IMR-90 (cell line): ENCODE measurements at regions not wholly inside any gene's neighbourhood (a gene's known extent, or its start where the extent isn't known, plus 50 kb on each side); places are given as distances from the start of the nearest gene placed in this dataset.

ENCODE experiments used
- ATAC-seq: fragments of 200-7000 bp; cut with Tn5 transposase; 2 replicates; pipeline ENCODE4 v1.9.1; 2020; ENCODE audit warnings: low read depth, mild to moderate bottlenecking, moderate library complexity
- BruUV-seq: library from RNA; stranded (reverse); fragments of 400-500 nt; replicated peaks from 2 replicates; lab custom pipeline; 2021; lab: Mats Ljungman, UMichigan
- CTCF ChIA-PET: fragments of 300-600 bp; formaldehyde crosslinking; extraction: SDS; loops from one replicate; lab custom pipeline; 2021; ENCODE audit warnings: antibody characterized with exemption; lab: Yijun Ruan, JAX
- POLR2A ChIA-PET: fragments of 300-600 bp; sonication (Branson Sonifier 250); formaldehyde crosslinking; loops from one replicate; lab custom pipeline; 2022; ENCODE audit warnings: antibody characterized with exemption; ENCODE audit not compliant: unreplicated experiment; lab: Charles Lee
- DNase-seq: peaks from one replicate; pipeline ENCODE4 v3.0.0; 2013
- H2AFZ ChIP-seq: replicated peaks from 2 replicates; pipeline ENCODE3; 2013; ENCODE audit warnings: low read length, mild to moderate bottlenecking; ENCODE audit not compliant: poor library complexity
- H2AK5ac ChIP-seq: 2 replicates; pipeline ENCODE4 v1.6.1; 2013; ENCODE audit warnings: low read depth, low read length, inconsistent platforms
- H2AK9ac ChIP-seq: replicated peaks from 2 replicates; pipeline ENCODE3; 2013; ENCODE audit warnings: mild to moderate bottlenecking, low read depth, low read length, moderate library complexity; ENCODE audit not compliant: poor library complexity
- H2BK120ac ChIP-seq: 2 replicates; pipeline ENCODE4 v1.6.1; 2013; ENCODE audit warnings: low read depth, low read length, inconsistent platforms
- H2BK15ac ChIP-seq: 3 replicates; pipeline ENCODE4 v1.6.1; 2013; ENCODE audit warnings: low read depth, low read length, inconsistent platforms
- H2BK20ac ChIP-seq: 2 replicates; pipeline ENCODE4 v1.6.1; 2013; ENCODE audit warnings: low read depth, mild to moderate bottlenecking, inconsistent platforms, low read length, moderate library complexity
- H2BK5ac ChIP-seq: 2 replicates; pipeline ENCODE4 v1.6.1; 2013; ENCODE audit warnings: mild to moderate bottlenecking, low read depth, low read length, inconsistent platforms; ENCODE audit not compliant: poor library complexity, severe bottlenecking
- H3K14ac ChIP-seq: replicated peaks from 2 replicates; pipeline ENCODE4 v1.6.1; 2013; ENCODE audit warnings: low read depth, low read length, inconsistent platforms
- H3K18ac ChIP-seq: 2 replicates; pipeline ENCODE4 v1.6.1; 2013; ENCODE audit warnings: low read depth, low read length, control low read depth
- H3K23ac ChIP-seq: 2 replicates; pipeline ENCODE4 v1.6.1; 2013; ENCODE audit warnings: low read depth, low read length, inconsistent platforms
- H3K27ac ChIP-seq: 2 replicates; pipeline ENCODE4 v1.5.1; 2013; ENCODE audit warnings: mild to moderate bottlenecking, control low read depth, low read length; ENCODE audit not compliant: insufficient read depth
- H3K27me3 ChIP-seq: 2 replicates; pipeline ENCODE4 v1.6.1; 2013; ENCODE audit warnings: low read length; ENCODE audit not compliant: control insufficient read depth, insufficient read depth
- H3K36me3 ChIP-seq: 2 replicates; pipeline ENCODE4 v1.6.1; 2013; ENCODE audit warnings: low read length, mixed read lengths; ENCODE audit not compliant: control insufficient read depth, insufficient read depth
- H3K4ac ChIP-seq: 2 replicates; pipeline ENCODE4 v1.6.1; 2013; ENCODE audit warnings: low read depth, low read length, inconsistent platforms
- H3K4me1 ChIP-seq: 2 replicates; pipeline ENCODE4 v1.6.1; 2013; ENCODE audit warnings: low read length, mixed read lengths; ENCODE audit not compliant: control insufficient read depth, insufficient read depth
- H3K4me2 ChIP-seq: 2 replicates; pipeline ENCODE4 v1.6.1; 2013; ENCODE audit warnings: low read depth, mild to moderate bottlenecking, control low read depth, low read length, moderate library complexity
- H3K4me3 ChIP-seq: 2 replicates; pipeline ENCODE4 v1.5.1; 2013; ENCODE audit warnings: low read depth, mild to moderate bottlenecking, control low read depth, low read length, moderate library complexity; ENCODE audit not compliant: insufficient read depth
- H3K56ac ChIP-seq: 2 replicates; pipeline ENCODE4 v1.6.1; 2013; ENCODE audit warnings: low read length, inconsistent platforms; ENCODE audit not compliant: insufficient read depth; ENCODE audit errors: extremely low read depth
- H3K79me1 ChIP-seq, 2 experiments: 2 replicates each; pipeline ENCODE4 v1.6.1; 2013; ENCODE audit warnings: low read length in 2 of 2, inconsistent platforms in 1 of 2, low read depth in 1 of 2
- H3K9ac ChIP-seq: 2 replicates; pipeline ENCODE4 v1.6.1; 2013; ENCODE audit warnings: low read depth, low read length, control low read depth
- H3K9me1 ChIP-seq: 2 replicates; pipeline ENCODE4 v1.6.1; 2013; ENCODE audit warnings: low read length, inconsistent platforms; ENCODE audit not compliant: insufficient read depth
- H3K9me3 ChIP-seq: 2 replicates; pipeline ENCODE4 v1.6.1; 2013; ENCODE audit warnings: low read length; ENCODE audit not compliant: control insufficient read depth, insufficient read depth
- H4K20me1 ChIP-seq: 2 replicates; pipeline ENCODE4 v1.6.1; 2013; ENCODE audit warnings: low read length, inconsistent platforms; ENCODE audit not compliant: insufficient read depth
- H4K5ac ChIP-seq: 2 replicates; pipeline ENCODE4 v1.6.1; 2013; ENCODE audit warnings: mild to moderate bottlenecking, low read depth, low read length, control low read depth
- H4K8ac ChIP-seq, 2 experiments: 2 replicates each; pipeline ENCODE4 v1.6.1; 2013; ENCODE audit warnings: low read depth in 2 of 2, low read length in 2 of 2, control low read depth in 1 of 2, inconsistent platforms in 1 of 2
- H4K91ac ChIP-seq: 2 replicates; pipeline ENCODE4 v1.6.1; 2013; ENCODE audit warnings: low read depth, low read length, inconsistent platforms; ENCODE audit not compliant: insufficient read depth
- BHLHE40 ChIP-seq: fragments of 150-350 bp; IDR thresholded peaks from 2 replicates; pipeline ENCODE4 v1.6.1; 2016; ENCODE audit warnings: mild to moderate bottlenecking, low read depth, low read length
- CEBPB ChIP-seq: IDR thresholded peaks from 2 replicates; pipeline ENCODE4 v1.6.1; 2012; ENCODE audit warnings: low read depth, low read length, improper control_type of control experiment
- ELK1 ChIP-seq: fragments of 150-350 bp; IDR thresholded peaks from 2 replicates; pipeline ENCODE4 v1.6.1; 2016; ENCODE audit warnings: low read depth, mild to moderate bottlenecking, low read length, moderate library complexity, borderline replicate concordance
- FOS ChIP-seq: fragments of 150-350 bp; IDR thresholded peaks from 2 replicates; pipeline ENCODE4 v1.6.1; 2016; ENCODE audit warnings: low read depth, low read length
- MAZ ChIP-seq: IDR thresholded peaks from 2 replicates; pipeline ENCODE4 v1.6.1; 2012; ENCODE audit warnings: low read depth, mild to moderate bottlenecking, low read length, improper control_type of control experiment, moderate library complexity, borderline replicate concordance
- MXI1 ChIP-seq: IDR thresholded peaks from 2 replicates; pipeline ENCODE4 v1.6.1; 2012; ENCODE audit warnings: low read depth, mild to moderate bottlenecking, low read length, moderate library complexity, borderline replicate concordance
- NFE2L2 ChIP-seq: fragments of 150-350 bp; IDR thresholded peaks from 2 replicates; pipeline ENCODE4 v1.6.1; 2016; ENCODE audit warnings: low read depth, mild to moderate bottlenecking, low read length
- POLR2A ChIP-seq: IDR thresholded peaks from 2 replicates; pipeline ENCODE4 v1.6.1; 2012; ENCODE audit warnings: mild to moderate bottlenecking, low read depth, low read length
- USF2 ChIP-seq: fragments of 150-350 bp; IDR thresholded peaks from 2 replicates; pipeline ENCODE4 v1.6.1; 2017; ENCODE audit warnings: mild to moderate bottlenecking, antibody characterized with exemption, low read length, low read depth
- WGBS, 2 experiments: methylation state at CpG; one replicate each; pipeline versions ENCODE4 v1.1.5 to v1.1.7; 2013; ENCODE audit warnings: missing lambda C conversion rate in 2 of 2; ENCODE audit not compliant: insufficient read length in 1 of 2; ENCODE audit errors: extremely low coverage in 2 of 2; 5-methylcytosine and 5-hydroxymethylcytosine counted together
- dilution Hi-C: fragments of 300-500 bp; cut with HindIII; formaldehyde crosslinking; loops from one replicate; pipeline ENCODE4 v1.14.3; 2018; ENCODE audit warnings: low sequenced_read_pairs; ENCODE audit not compliant: unreplicated experiment
- in situ Hi-C: fragments of 300-500 bp; cut with MboI; formaldehyde crosslinking; loops from 3 replicates; pipeline ENCODE4 v1.14.3; 2019; ENCODE audit warnings: low sequenced_read_pairs, inconsistent platforms, mixed read lengths
- intact Hi-C: fragments of 100-400 bp; cut with micrococcal nuclease; formaldehyde crosslinking; loops from 2 replicates; pipeline ENCODE4 v1.10.0; 2022

GRCh38 chr5:84863020-84863419, 478.3 kb upstream of the EDIL3 start:
- Histone ChIP-seq H3K9me1 (no peaks in the 10 kb centered on the region), H3K36me3 (no peaks in the 10 kb centered on the region), H2BK120ac (no peak overlapping the region), H3K4me2 (no peak overlapping the region), H3K79me1 (no peaks in the 10 kb centered on the region), H4K8ac (no peak overlapping the region), H2AFZ (no peak overlapping the region), H3K27ac (no peak overlapping the region), H3K23ac (no peak overlapping the region), H3K9me3 (no peaks in the 10 kb centered on the region), H2AK5ac (no peak overlapping the region), H3K14ac (no peak overlapping the region), H4K5ac (no peak overlapping the region), H4K20me1 (no peaks in the 10 kb centered on the region), H3K9ac (no peak overlapping the region), H3K4ac (no peak overlapping the region), H3K27me3 (no peaks in the 10 kb centered on the region), H4K91ac (no peak overlapping the region), H3K56ac (no peak overlapping the region), H2BK5ac (no peak overlapping the region), H3K4me3 (no peak overlapping the region), H3K18ac (no peak overlapping the region), H2AK9ac (no peak overlapping the region), H2BK15ac (no peak overlapping the region), H2BK20ac (no peak overlapping the region), H3K4me1 (no peaks in the 10 kb centered on the region)
- no peak for ATAC-seq
- intact Hi-C loops, result no loop called here
- ChIA-PET CTCF (interaction anchor here (0.5 kb wide), 1 partner anchor 20 kb away, joined by 4 read pairs; no protein-coding TSS in a partner anchor), POLR2A (no interaction called here)
- no CpG with 5 or more reads among the region's 1 CpG for WGBS, 2 experiments
- in situ Hi-C loops, result no loop called here
- TF ChIP-seq NFE2L2 (no peak), MAZ (no peak), CEBPB (no peak), POLR2A (no peak), ELK1 (no peak), MXI1 (no peak), FOS (no peak), BHLHE40 (no peak), USF2 (no peak)
- BruUV-seq, result no TSS peak
- dilution Hi-C loops, result no loop called here
- DNase-seq, result no peak
